ENCODE measurements at regions not wholly inside any gene's neighbourhood (a gene's known extent, or its start where the extent isn't known, plus 50 kb on each side); places are given as distances from the start of the nearest gene placed in this dataset.

GRCh38 chr15:77693576-77693975 lies 60.9 kb upstream of the LINGO1 start:
- no peak overlapping the region for H3K56ac ChIP-seq (replicated peaks; ENCODE audit: insufficient read length, low read depth, low read length)
- no peak overlapping the region for H2BK5ac ChIP-seq (ENCODE audit: low read depth, low read length)
- H3K79me2 ChIP-seq (ENCODE audit: control insufficient read depth in 1 of 2, insufficient read depth in 2 of 2, low read length in 2 of 2): no peaks in the 10 kb centered on the region
- H2BK120ac ChIP-seq (replicated peaks; ENCODE audit: low read depth, low read length): no peak overlapping the region
- H2BK20ac ChIP-seq (ENCODE audit: low read length): no peak overlapping the region
- H2AFZ ChIP-seq (ENCODE audit: low read length): no peak overlapping the region
- no peak overlapping the region for H3K18ac ChIP-seq (ENCODE audit: extremely low read depth, low read length)
- no peaks in the 10 kb centered on the region for H4K20me1 ChIP-seq (replicated peaks in 1 of 2; ENCODE audit: control insufficient read depth in 1 of 2, insufficient read depth in 2 of 2, low read length in 2 of 2)
- WGBS, 2 experiments (ENCODE audit: extremely low coverage in 1 of 2, insufficient coverage in 1 of 2, insufficient read length in 1 of 2, insufficient replicate concordance in 2 of 2, low coverage in 1 of 2, low lambda C conversion rate in 2 of 2, missing lambda C conversion rate in 1 of 2): 96% methylated on average over 5 of the region's 5 CpGs; no CpG with 5 or more reads in 1 of the 2 experiments
- no peak overlapping the region for H2BK12ac ChIP-seq (ENCODE audit: low read depth, low read length)
- H3K9ac ChIP-seq (replicated peaks in 1 of 4; ENCODE audit: extremely low read depth in 1 of 4, low read depth in 3 of 4, low read length in 3 of 4): no peak overlapping the region
- ChIA-PET POLR2A (ENCODE audit: partially characterized antibody) (no interaction called here), CTCF (ENCODE audit: partially characterized antibody) (interaction anchor here (0.7 to 2.3 kb wide), 9 partner anchors 21 to 131 kb away, joined by 3 to 10 read pairs (median 3); no protein-coding TSS in a partner anchor)
- no peak overlapping the region for H3K27ac ChIP-seq (ENCODE audit: low read depth, low read length)
- H3K36me3 ChIP-seq (ENCODE audit: control insufficient read depth in 2 of 4, insufficient read depth in 4 of 4, low read length in 3 of 4): no peaks in the 10 kb centered on the region
- H3K4ac ChIP-seq (replicated peaks; ENCODE audit: insufficient read length, low read depth, low read length): no peak overlapping the region
- no peak for DNase-seq (ENCODE audit: low read depth in 1 of 2, low spot score in 2 of 2)
- H4K91ac ChIP-seq (replicated peaks; ENCODE audit: insufficient read length, low read length): no peak overlapping the region
- H3K23me2 ChIP-seq (ENCODE audit: low read depth, low read length): no peaks in the 10 kb centered on the region
- peaks cover 0 to 4% (median 1%) of the 10 kb centered on the region in 4 experiments; a peak in 2 of 7 replicates for H3K4me1 ChIP-seq (replicated peaks in 1 of 4; ENCODE audit: control insufficient read depth in 3 of 4, insufficient read depth in 4 of 4, low read length in 3 of 4)
- no peak overlapping the region for H3K4me2 ChIP-seq (ENCODE audit: insufficient read depth in 1 of 2, low read depth in 2 of 2, low read length in 2 of 2)
- no peaks in the 10 kb centered on the region for H3K27me3 ChIP-seq (replicated peaks in 1 of 4; ENCODE audit: control insufficient read depth in 3 of 4, extremely low read depth in 1 of 4, insufficient read depth in 3 of 4, low read length in 3 of 4)
- H3K14ac ChIP-seq (ENCODE audit: insufficient read length): no peak overlapping the region
- no peak overlapping the region for H4K5ac ChIP-seq (ENCODE audit: insufficient read length, low read depth, low read length)
- no peak overlapping the region for H3K23ac ChIP-seq (ENCODE audit: insufficient read length)
- FAIRE-seq: no peak
- no peaks in the 10 kb centered on the region for H3K9me3 ChIP-seq (ENCODE audit: insufficient read depth in 2 of 2, low read depth in 1 of 2, low read length in 1 of 2)
- no peak overlapping the region for H3K4me3 ChIP-seq (ENCODE audit: extremely low read depth in 1 of 4, insufficient read depth in 2 of 4, low read depth in 3 of 4, low read length in 4 of 4)
- no peaks in the 10 kb centered on the region for H3K79me1 ChIP-seq (ENCODE audit: low read depth, low read length)
- H2AK5ac ChIP-seq (ENCODE audit: low read depth, low read length): no peak overlapping the region
- H4K8ac ChIP-seq (ENCODE audit: extremely low read depth, insufficient read depth, low read length): no peak overlapping the region
- H2BK15ac ChIP-seq (ENCODE audit: low read length): no peak overlapping the region
- TF ChIP-seq YY1 (IDR thresholded peaks at IDR 0.05; ENCODE audit: low read depth, low read length) (no peak), HDAC2 (IDR thresholded peaks at IDR 0.05; ENCODE audit: borderline replicate concordance in 1 of 2, low read depth in 2 of 2, low read length in 2 of 2) (no peak), RBBP5 (IDR thresholded peaks at IDR 0.05; ENCODE audit: borderline replicate concordance, low read depth, low read length) (no peak), POU5F1 (IDR thresholded peaks at IDR 0.05; ENCODE audit: low read depth, low read length) (no peak), KDM5A (IDR thresholded peaks at IDR 0.05; ENCODE audit: low read length) (no peak)

Data from H1 (cell line).